Inflammatory macrophage (primary cell): ENCODE measurements at regions not wholly inside any gene's neighbourhood (a gene's known extent, or its start where the extent isn't known, plus 50 kb on each side); places are given as distances from the start of the nearest gene placed in this dataset.
"Not testable (repeated sequence)": the region's sequence is repeated elsewhere in the genome, so short reads cannot be mapped to it uniquely, and the experiment has no call there.

Source experiments
- DNase-seq, 2 donors: peaks; one replicate each; pipeline ENCODE4 v3.0.0-alpha.2; 2020 to 2022

GRCh38 chr7:131933219-131933618 is 376.8 kb upstream of the PODXL start:
- not testable (repeated sequence) for DNase-seq

GRCh38 chr7:131932271-131932670 is 375.8 kb upstream of the PODXL start:
- DNase-seq = no peak

DNA sequence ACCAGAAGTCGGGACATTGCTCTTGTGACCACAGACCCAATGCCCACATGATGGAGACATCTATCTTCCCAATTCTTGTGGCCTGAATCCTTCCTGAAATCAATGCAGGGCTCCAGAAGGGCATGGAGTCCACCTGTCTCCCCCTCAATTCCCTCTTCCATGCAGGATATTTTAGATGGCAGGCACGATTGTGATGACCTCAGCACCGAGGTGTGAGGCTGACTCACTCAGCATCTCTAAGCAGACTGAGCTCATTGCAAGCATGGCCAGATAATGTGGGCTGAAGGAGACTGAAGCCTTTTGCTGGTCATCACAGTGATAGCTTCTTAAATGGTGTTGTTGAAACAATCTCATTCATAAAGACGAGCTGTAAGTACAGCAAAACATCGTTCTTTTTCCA is 374.9 kb upstream of the PODXL start:
- no peak for DNase-seq

DNA sequence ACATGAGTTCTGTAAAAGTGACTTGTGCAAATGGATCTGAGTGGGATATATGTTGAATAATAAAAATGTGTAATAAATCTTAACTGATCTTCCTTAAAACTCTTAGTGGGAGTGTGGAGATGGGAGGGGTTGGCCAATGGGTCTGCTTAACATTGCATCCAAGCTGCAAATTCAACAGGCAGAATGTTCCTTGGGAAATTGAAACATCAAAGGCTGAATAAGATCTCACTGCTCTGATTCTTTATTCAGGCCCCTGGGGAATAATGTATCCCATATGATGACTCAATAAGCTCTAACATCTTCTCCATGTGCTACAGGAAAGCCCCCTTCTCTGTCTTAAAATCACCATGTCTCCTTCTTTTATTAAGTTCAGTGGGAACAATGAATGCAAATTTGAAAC is 373.2 kb upstream of the PODXL start:
- no peak for DNase-seq

GRCh38 chr7:131927770-131928423 is 371.5 kb upstream of the PODXL start:
- no peak for DNase-seq

DNA sequence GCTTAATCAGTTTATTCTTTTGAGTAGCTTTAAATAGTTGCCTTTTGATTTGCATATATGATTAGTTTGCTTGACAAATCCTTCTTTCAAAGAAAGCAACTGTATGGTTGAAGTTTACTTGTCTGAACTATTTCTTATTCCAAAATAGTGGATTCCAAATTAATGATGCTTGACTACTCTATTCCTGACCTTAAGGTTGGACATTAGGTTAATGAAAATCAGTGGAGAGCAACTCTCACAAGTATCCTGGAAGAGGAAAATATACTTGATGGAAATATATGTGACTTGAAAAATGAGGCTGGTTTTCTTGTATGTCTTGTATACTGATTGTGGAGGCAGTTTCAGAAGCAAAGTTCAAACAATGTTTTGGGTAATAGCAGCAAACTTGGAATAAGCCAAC is 369.2 kb upstream of the PODXL start:
- DNase-seq = no peak

- DNase-seq = no peak
These were observed 368.4 kb upstream of the PODXL start for GRCh38 chr7:131924857-131925256.

- not testable (repeated sequence) for DNase-seq
These were observed 366.5 kb upstream of the PODXL start for GRCh38 chr7:131922948-131923347.

- no peak for DNase-seq
These were observed 364.6 kb upstream of the PODXL start for GRCh38 chr7:131921016-131921415.

GRCh38 chr7:131919920-131920709 is 363.7 kb upstream of the PODXL start:
- no peak for DNase-seq

DNA sequence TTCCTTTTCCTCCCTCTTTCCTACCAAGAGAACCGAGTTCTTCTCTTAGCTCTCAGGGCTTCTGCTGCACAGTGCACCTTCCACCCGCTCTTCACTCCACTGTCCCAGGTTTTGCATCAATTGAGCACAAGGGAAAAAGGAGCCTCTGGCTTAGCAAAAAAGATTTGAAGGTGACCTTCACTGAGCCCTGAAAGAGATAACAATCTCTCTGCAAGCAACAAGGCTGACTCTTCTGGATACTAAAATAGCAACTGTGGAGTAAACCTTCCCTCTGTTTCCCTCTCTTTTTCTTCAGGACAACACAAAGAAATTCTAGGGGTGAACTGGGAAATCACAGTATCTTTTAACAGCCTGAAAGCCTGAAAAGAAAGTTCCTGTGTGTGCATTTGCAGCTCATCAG is 354.7 kb upstream of the PODXL start:
- DNase-seq = no peak

- no peak for DNase-seq
These were observed 352.8 kb upstream of the PODXL start for GRCh38 chr7:131909151-131909768.

GRCh38 chr7:131908714-131909113 is 352.3 kb upstream of the PODXL start:
- no peak for DNase-seq

GRCh38 chr7:131905471-131905973 is 349.1 kb upstream of the PODXL start:
- no peak for DNase-seq

DNA sequence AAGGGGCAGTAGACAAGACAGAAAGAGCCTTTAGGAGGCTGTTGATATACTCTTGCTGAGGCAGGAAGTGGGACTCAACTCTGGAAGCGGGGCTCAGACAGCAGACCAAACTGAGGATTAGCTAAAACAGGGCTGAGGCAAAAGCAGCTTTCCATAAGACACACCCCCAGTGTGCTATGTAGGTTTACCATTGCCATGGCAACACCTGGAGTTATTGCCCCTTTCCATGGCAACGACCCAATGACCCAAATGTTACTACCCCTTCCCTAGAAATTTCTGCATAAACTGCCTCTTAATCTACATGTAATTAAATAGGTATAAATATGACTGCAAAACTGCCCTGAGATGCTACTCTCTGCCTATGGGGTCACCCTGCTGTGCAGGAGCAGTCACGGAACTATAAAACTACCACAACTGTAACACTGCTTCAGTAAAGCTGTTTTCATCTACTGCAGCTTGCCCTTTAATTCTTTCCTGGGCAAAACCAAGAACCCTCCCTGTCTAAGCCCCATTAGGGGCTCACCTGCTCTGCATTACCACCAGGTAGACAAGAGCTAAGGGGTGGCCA is 348.4 kb upstream of the PODXL start:
- no peak for DNase-seq

- no peak for DNase-seq
These were observed 346.9 kb upstream of the PODXL start for GRCh38 chr7:131903315-131903714.

GRCh38 chr7:131900785-131901287 is 344.4 kb upstream of the PODXL start:
- DNase-seq = no peak

DNA sequence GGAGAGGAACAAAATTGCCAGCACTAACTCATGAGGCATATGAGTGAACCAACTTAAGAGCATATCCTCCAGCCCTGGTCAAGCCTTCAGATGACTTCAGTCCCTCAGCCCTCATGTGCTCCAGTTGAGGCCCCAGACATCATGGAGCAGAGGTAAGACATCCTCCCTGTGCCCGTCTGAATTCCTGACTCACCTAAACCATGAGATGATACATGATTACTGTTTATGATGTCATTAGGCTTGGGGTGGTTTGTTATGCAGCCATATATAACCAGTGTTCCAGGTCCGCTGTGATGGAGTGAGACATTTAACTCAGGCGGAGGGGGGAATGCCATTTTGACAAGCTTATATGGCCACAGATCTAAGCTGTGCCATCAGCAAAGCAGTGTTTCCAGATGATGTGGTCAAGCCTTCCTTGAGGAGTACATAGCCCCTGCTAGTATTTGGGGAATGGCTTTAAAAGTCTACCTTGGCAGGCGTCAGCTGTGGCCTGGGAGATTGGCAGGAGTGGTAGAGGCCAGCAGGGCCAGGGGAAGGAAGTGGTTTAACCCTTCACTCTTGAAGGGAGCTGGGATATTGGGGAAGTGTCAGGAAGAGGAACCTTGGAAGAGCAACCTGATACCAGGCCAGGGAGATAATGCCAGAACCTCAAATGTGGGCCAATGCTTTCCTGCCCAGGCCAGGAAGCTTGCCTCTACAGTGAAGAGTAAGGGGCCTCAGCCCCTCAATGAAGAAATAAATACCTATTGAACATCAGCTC is 343.0 kb upstream of the PODXL start:
- no peak for DNase-seq

DNA sequence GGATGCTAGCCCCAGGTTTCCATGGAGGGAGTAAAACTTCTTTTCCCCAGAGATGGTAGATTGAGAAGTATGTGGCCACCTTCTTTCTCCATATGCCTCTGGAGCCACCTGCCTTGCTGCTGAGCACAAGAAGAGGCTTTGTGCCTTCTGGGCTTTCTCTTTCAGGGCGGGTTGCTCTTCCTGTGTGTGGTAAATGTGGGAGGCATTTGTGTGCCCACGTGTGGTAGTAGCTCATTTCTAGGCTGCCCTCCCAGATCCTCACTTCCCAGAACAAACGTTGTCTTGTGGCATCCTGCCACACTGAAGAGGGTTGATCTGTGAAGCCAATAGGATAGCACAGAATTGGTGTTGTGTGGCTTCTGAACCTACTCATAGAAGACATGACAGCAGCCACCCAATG is 342.0 kb upstream of the PODXL start:
- peak; percentile 6 to 45 for DNase-seq

DNA sequence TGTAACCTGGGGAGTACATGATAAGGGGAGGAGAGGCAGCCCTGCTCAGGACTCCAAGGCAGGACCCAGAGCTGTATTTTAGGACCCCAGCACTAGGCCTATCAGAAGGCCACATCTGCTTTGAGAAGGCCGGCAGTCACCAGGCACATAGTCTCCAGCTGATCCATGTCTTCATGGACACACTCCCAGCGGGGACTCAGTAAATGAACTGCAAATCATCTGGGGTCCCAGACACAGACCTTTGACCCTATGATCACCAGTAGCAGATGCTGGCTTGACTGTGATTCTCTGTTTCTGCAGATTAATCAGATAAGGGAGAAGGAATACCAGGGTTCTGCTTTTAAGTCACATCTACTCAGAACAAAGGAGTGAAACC is 341.4 kb upstream of the PODXL start:
- DNase-seq = no peak

DNA sequence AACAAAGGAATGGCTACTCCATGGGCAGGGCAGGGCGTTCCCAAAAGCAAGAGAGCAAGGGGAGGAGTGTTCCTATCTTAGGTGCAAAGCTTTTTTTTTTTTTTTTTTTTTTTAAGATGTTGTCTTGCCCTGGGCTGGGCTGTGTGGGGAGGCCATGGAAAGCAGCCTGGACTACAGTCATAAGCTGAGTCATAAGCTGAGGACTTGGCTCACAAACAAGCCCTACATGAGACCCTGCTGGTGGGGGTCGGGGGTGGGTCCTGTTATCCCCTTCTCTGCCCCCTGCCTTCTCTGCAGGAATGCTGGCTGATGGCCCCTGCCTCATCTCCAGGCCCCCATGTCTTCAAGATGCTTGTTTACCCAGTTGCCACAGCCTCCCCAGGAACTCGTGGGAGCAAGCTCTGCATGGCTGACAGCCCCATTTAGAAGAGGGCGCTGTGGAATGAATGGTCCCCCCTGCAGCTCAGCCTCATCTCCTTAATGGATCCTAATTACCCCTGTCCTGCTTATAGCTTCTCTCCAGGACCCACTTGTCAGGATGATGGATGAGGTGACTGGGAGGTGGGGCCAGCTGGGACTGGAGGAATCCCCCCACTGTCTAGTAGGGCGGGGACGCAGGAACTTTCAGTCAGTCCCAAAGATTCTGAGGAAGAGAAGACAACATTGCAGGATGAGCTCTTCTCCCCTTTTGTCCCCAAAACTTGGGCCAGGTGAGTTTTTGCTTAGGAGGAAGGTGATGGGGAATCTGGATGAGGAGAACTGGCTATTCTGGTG is 340.8 kb upstream of the PODXL start:
- DNase-seq = no peak
